Cardiac fibroblast (primary cell): ENCODE measurements at regions not wholly inside any gene's neighbourhood (a gene's known extent, or its start where the extent isn't known, plus 50 kb on each side); places are given as distances from the start of the nearest gene placed in this dataset.

Experiments used
- DNase-seq, 2 donors: peaks; one replicate each; pipeline versions ENCODE4 v3.0.0 to v3.0.0-alpha.2; 2010; ENCODE audit warnings: low read depth in 2 of 2
- H3K4me3 ChIP-seq, 2 donors: replicated peaks in 1 of 2; 1 replicate in 1 of 2; 2 replicates in 1 of 2; pipeline ENCODE4 v1.5.1; 2011; ENCODE audit warnings: low read depth in 2 of 2, low read length in 2 of 2, mild to moderate bottlenecking in 2 of 2, moderate library complexity in 1 of 2
- CTCF ChIP-seq: IDR thresholded peaks from one replicate; pipeline ENCODE4 v1.5.1; 2011; ENCODE audit warnings: low read depth, mild to moderate bottlenecking, low read length, inconsistent platforms

GRCh38 chr1:113279776-113280391 lies 110.4 kb upstream of the MAGI3 start:
- no peak overlapping the region for H3K4me3 ChIP-seq
- DNase-seq = no peak
- TF ChIP-seq CTCF = no peak

- TF ChIP-seq CTCF = no peak
- no peak for DNase-seq
- no peak overlapping the region for H3K4me3 ChIP-seq
These were observed 109.7 kb upstream of the MAGI3 start for GRCh38 chr1:113280581-113280980.

- DNase-seq = no peak
- no peak for TF ChIP-seq CTCF
- no peak overlapping the region for H3K4me3 ChIP-seq
These were observed 108.8 kb upstream of the MAGI3 start for GRCh38 chr1:113281550-113281949.

GRCh38 chr1:113282008-113282892 lies 108.1 kb upstream of the MAGI3 start:
- H3K4me3 ChIP-seq = no peak overlapping the region
- no peak for TF ChIP-seq CTCF
- DNase-seq = no peak

GRCh38 chr1:113282893-113283285 lies 107.4 kb upstream of the MAGI3 start:
- DNase-seq = no peak
- no peak for TF ChIP-seq CTCF
- H3K4me3 ChIP-seq = no peak overlapping the region

GRCh38 chr1:113283914-113284313 lies 106.4 kb upstream of the MAGI3 start:
- no peak overlapping the region for H3K4me3 ChIP-seq
- DNase-seq = no peak
- no peak for TF ChIP-seq CTCF
